Panc1 (cell line): ENCODE measurements at regions not wholly inside any gene's neighbourhood (a gene's known extent, or its start where the extent isn't known, plus 50 kb on each side); places are given as distances from the start of the nearest gene placed in this dataset.

Experiments used
- ATAC-seq: fragments of 200-7000 bp; cut with Tn5 transposase; 2 replicates; pipeline ENCODE4 v1.9.1; 2020; ENCODE audit warnings: mild to moderate bottlenecking, moderate library complexity
- BruUV-seq: library from RNA; stranded (reverse); fragments of 400-500 nt; replicated peaks from 2 replicates; lab custom pipeline; 2021; lab: Mats Ljungman, UMichigan
- CTCF ChIA-PET: fragments of 300-600 bp; sonication (Branson Sonifier 250); formaldehyde crosslinking; loops from one replicate; lab custom pipeline; 2022; ENCODE audit warnings: antibody characterized with exemption; lab: Charles Lee
- POLR2A ChIA-PET: fragments of 300-600 bp; sonication (Branson Sonifier 250); formaldehyde crosslinking; loops from one replicate; lab custom pipeline; 2022; ENCODE audit warnings: antibody characterized with exemption; lab: Charles Lee
- DNase-seq: peaks from one replicate; pipeline ENCODE4 v3.0.0-alpha.2; 2010; ENCODE audit warnings: low read depth, low spot score
- H3K27ac ChIP-seq: 2 replicates; pipeline ENCODE4 v1.5.1; 2011; ENCODE audit warnings: mild to moderate bottlenecking, low read length, inconsistent platforms
- H3K27me3 ChIP-seq: fragments of 200-500 bp; sonication (Bioruptor generic); 2 replicates; pipeline ENCODE4 v1.6.0; 2014; ENCODE audit warnings: low read length, inconsistent platforms; ENCODE audit not compliant: control insufficient read depth, insufficient read depth
- H3K36me3 ChIP-seq: fragments of 200-500 bp; sonication (Bioruptor generic); 2 replicates; pipeline ENCODE4 v1.5.1; 2014; ENCODE audit warnings: inconsistent platforms, mild to moderate bottlenecking, low read length, moderate library complexity; ENCODE audit not compliant: control insufficient read depth, insufficient read depth
- H3K4me1 ChIP-seq: 2 replicates; pipeline ENCODE4 v1.5.1; 2011; ENCODE audit warnings: inconsistent platforms, mild to moderate bottlenecking, low read length, moderate library complexity; ENCODE audit not compliant: control insufficient read depth, insufficient read depth
- H3K4me3 ChIP-seq, 2 experiments: 2 replicates each; pipeline ENCODE4 v1.5.1; 2011 to 2012; ENCODE audit warnings: low read depth in 2 of 2, low read length in 2 of 2, mild to moderate bottlenecking in 2 of 2, inconsistent platforms in 1 of 2, moderate library complexity in 1 of 2
- H3K9me3 ChIP-seq: fragments of 200-500 bp; sonication (Bioruptor generic); 2 replicates; pipeline ENCODE4 v1.5.1; 2014; ENCODE audit warnings: low read depth, mild to moderate bottlenecking, inconsistent platforms, low read length, moderate library complexity; ENCODE audit not compliant: control insufficient read depth, insufficient read depth
- POLR2AphosphoS5 ChIP-seq: IDR thresholded peaks from 2 replicates; pipeline ENCODE4 v1.6.1; 2012; ENCODE audit warnings: mild to moderate bottlenecking, low read depth, low read length, moderate library complexity
- REST ChIP-seq, 2 experiments: IDR thresholded peaks; 2 replicates each; pipeline ENCODE4 v1.6.1; 2011 to 2012; ENCODE audit warnings: low read depth in 2 of 2, control low read depth in 1 of 2, low read length in 1 of 2, mild to moderate bottlenecking in 1 of 2, moderate library complexity in 1 of 2; ENCODE audit not compliant: insufficient read depth in 1 of 2
- SIN3A ChIP-seq: IDR thresholded peaks from 2 replicates; pipeline ENCODE4 v1.6.1; 2012; ENCODE audit warnings: low read depth, mild to moderate bottlenecking, low read length, moderate library complexity, borderline replicate concordance; ENCODE audit not compliant: insufficient read depth
- TCF7L2 ChIP-seq: IDR thresholded peaks from 2 replicates; pipeline ENCODE4 v1.6.1; 2011; ENCODE audit warnings: mild to moderate bottlenecking, low read depth, low read length, inconsistent platforms
- in situ Hi-C: cut with HindIII; loops from 2 replicates; pipeline ENCODE4 v1.10.0; 2016; ENCODE audit warnings: low sequenced_read_pairs, low pct_unique_long_range_greater_than_20kb
- intact Hi-C: fragments of 100-400 bp; cut with micrococcal nuclease; formaldehyde crosslinking; loops from one replicate; pipeline ENCODE4 v1.10.0; 2022; ENCODE audit not compliant: unreplicated experiment
- TF ChIP-seq, protein P1 (sequence below): fragments of 450-650 bp; IDR thresholded peaks from 2 replicates; pipeline ENCODE4 v1.5.1; 2017; ENCODE audit warnings: mild to moderate bottlenecking

DNA sequence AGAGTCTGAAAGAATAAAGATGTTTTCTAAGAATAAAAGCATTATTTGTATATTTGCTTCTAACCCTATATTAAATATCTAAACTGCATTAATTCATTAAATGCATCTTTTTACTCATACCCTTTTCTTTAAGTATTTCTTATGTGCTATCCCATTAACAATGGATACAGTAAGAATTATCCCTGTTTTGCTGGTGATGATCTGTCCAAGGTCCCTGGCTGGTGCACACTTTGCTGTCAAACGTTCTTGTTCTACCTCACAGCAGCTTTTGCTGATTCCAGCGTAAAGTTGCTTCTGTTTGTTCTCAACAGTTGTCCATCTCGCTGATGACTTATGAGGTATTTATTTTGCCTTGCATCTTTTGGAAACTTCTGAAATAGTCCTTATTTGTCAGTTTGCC lies 504.0 kb downstream of the PLCL1 start:
- Histone ChIP-seq H3K4me3 (no peak overlapping the region), H3K36me3 (no peaks in the 10 kb centered on the region), H3K27ac (no peak overlapping the region), H3K9me3 (no peaks in the 10 kb centered on the region), H3K4me1 (no peaks in the 10 kb centered on the region), H3K27me3 (peaks cover 6% of the 10 kb centered on the region)
- ATAC-seq (no peak), DNase-seq (no peak)
- BruUV-seq = no TSS peak
- intact Hi-C loops = no loop called here
- in situ Hi-C loops = no loop called here
- ChIA-PET CTCF (no interaction called here), POLR2A (no interaction called here)
- no peak for TF ChIP-seq TCF7L2
- TF ChIP-seq POLR2AphosphoS5 = no peak
- no peak for TF ChIP-seq SIN3A
- TF ChIP-seq, protein P1, sequence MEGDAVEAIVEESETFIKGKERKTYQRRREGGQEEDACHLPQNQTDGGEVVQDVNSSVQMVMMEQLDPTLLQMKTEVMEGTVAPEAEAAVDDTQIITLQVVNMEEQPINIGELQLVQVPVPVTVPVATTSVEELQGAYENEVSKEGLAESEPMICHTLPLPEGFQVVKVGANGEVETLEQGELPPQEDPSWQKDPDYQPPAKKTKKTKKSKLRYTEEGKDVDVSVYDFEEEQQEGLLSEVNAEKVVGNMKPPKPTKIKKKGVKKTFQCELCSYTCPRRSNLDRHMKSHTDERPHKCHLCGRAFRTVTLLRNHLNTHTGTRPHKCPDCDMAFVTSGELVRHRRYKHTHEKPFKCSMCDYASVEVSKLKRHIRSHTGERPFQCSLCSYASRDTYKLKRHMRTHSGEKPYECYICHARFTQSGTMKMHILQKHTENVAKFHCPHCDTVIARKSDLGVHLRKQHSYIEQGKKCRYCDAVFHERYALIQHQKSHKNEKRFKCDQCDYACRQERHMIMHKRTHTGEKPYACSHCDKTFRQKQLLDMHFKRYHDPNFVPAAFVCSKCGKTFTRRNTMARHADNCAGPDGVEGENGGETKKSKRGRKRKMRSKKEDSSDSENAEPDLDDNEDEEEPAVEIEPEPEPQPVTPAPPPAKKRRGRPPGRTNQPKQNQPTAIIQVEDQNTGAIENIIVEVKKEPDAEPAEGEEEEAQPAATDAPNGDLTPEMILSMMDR = no peak
- TF ChIP-seq REST (IDR thresholded peaks at IDR 0.05; ENCODE audit: insufficient read depth in 1 of 2, low read depth in 2 of 2, low read length in 1 of 2) = no peak

DNA sequence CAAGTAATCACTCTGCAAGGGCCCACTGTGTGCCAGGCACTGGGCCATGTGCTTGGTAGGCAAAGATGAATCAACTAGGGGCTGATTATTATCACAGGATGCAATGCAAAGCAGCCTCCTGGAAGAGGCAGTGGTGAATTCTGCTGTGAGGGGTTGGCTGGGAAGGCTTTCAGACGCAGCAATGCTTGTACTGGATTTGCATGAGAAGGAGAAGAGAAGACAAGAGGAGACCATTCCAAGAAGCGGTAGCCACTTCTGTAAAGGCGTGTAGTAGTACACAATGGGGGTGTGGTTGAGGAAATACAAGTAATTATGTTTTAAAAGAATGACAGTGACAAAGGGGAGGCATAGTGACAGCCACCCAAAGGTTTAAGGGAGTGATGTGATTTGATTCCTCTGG lies 502.7 kb downstream of the PLCL1 start:
- DNase-seq (no peak), ATAC-seq (no peak)
- Histone ChIP-seq H3K4me1 (no peaks in the 10 kb centered on the region), H3K9me3 (no peaks in the 10 kb centered on the region), H3K4me3 (no peak overlapping the region), H3K36me3 (no peaks in the 10 kb centered on the region), H3K27me3 (peaks cover 7% of the 10 kb centered on the region), H3K27ac (no peak overlapping the region)
- ChIA-PET CTCF (no interaction called here), POLR2A (no interaction called here)
- BruUV-seq = no TSS peak
- in situ Hi-C loops = no loop called here
- TF ChIP-seq SIN3A = no peak
- intact Hi-C loops = no loop called here

DNA sequence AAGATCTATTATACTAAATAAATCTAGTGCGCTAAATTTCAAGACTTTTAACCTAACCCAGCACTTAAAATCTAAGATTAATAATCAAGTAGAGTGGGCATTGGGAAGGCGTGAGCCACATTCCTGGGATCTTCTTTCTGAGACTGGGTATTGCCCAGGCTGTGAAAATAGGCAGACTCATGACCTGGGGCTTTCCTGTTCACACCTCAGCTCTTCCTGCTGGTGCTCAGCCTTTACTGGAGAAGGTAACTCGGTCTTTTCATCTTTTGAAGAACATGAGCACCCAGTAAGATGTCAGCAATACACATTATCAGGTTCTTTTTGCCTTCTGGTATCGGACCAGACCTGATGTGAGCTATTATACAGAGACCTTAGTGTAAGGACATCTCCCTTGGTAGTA lies 500.5 kb downstream of the PLCL1 start:
- BruUV-seq = no TSS peak
- Histone ChIP-seq H3K27me3 (peaks cover 8% of the 10 kb centered on the region), H3K9me3 (no peaks in the 10 kb centered on the region), H3K27ac (no peak overlapping the region), H3K4me1 (no peaks in the 10 kb centered on the region), H3K36me3 (no peaks in the 10 kb centered on the region), H3K4me3 (no peak overlapping the region)
- in situ Hi-C loops = no loop called here
- no peak for ATAC-seq
- DNase-seq = no peak
- intact Hi-C loops = no loop called here
- POLR2A ChIA-PET = no interaction called here
- TF ChIP-seq TCF7L2 (no peak), REST (IDR thresholded peaks at IDR 0.05; ENCODE audit: insufficient read depth in 1 of 2, low read depth in 2 of 2, low read length in 1 of 2) (no peak), POLR2AphosphoS5 (no peak), SIN3A (no peak)
- TF ChIP-seq, protein P1 = no peak
- CTCF ChIA-PET = no interaction called here
